ENCODE measurements at regions not wholly inside any gene's neighbourhood (a gene's known extent, or its start where the extent isn't known, plus 50 kb on each side); places are given as distances from the start of the nearest gene placed in this dataset.

- TF ChIP-seq CTCF (IDR thresholded peaks at IDR 0.05 in 4 of 5, conservative IDR thresholded peaks at IDR 0.05 in 1 of 5) (no peak), POLR2A (IDR thresholded peaks at IDR 0.05) (no peak)
Observed at GRCh38 chr4:85128246-85129204, 162.0 kb upstream of the WDFY3 start.
